ENCODE measurements at regions not wholly inside any gene's neighbourhood (a gene's known extent, or its start where the extent isn't known, plus 50 kb on each side); places are given as distances from the start of the nearest gene placed in this dataset.

DNA sequence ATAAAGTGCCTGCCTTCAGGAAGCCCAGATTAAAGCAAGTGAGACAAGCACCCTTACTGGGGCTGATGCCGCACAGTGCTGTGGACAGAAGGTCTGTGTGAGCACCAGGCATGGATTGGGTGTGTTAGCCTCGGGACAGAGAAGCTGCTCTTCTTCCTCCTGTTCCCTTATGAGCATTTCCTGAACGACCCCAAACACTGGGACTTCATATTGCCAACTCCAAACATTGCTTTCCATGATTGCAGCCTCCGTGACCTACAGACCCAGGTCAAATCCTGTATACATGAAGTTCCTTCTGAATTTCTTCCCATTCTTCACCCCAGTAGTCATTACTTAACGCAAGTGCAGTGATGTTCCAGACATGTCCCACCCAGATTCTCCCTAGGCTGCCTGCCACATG is 129.8 kb upstream of the ALKAL2 start:
- ChIA-PET CTCF (no interaction called here), POLR2A (no interaction called here)
- no peak overlapping the region for H3K27ac ChIP-seq (ENCODE audit: low read depth in 1 of 2, low read length in 2 of 2)
- ATAC-seq (ENCODE audit: poor library complexity) (no peak), DNase-seq (no peak)
- intact Hi-C loops (cut with DNase I, micrococcal nuclease) = no loop called here
- H3K36me3 ChIP-seq (ENCODE audit: insufficient read depth, low read length) = no peaks in the 10 kb centered on the region
- peaks cover 0 to 15% of the 10 kb centered on the region in 2 experiments for H3K9me3 ChIP-seq (ENCODE audit: control insufficient read depth in 1 of 2, insufficient read depth in 1 of 2, low read length in 2 of 2)
- Mint-ChIP-seq H3K27ac (no peak overlapping the region), H3K27me3 (peaks cover 27% of the 10 kb centered on the region), H3K4me1 (ENCODE audit: low read depth) (peaks cover 5% of the 10 kb centered on the region), H3K4me3 (no peak overlapping the region), H3K9me3 (no peaks in the 10 kb centered on the region), H3K36me3 (ENCODE audit: low read depth) (no peaks in the 10 kb centered on the region)
- no peaks in the 10 kb centered on the region for H3K4me1 ChIP-seq (ENCODE audit: insufficient read depth, low read length)
- TF ChIP-seq, protein P1, sequence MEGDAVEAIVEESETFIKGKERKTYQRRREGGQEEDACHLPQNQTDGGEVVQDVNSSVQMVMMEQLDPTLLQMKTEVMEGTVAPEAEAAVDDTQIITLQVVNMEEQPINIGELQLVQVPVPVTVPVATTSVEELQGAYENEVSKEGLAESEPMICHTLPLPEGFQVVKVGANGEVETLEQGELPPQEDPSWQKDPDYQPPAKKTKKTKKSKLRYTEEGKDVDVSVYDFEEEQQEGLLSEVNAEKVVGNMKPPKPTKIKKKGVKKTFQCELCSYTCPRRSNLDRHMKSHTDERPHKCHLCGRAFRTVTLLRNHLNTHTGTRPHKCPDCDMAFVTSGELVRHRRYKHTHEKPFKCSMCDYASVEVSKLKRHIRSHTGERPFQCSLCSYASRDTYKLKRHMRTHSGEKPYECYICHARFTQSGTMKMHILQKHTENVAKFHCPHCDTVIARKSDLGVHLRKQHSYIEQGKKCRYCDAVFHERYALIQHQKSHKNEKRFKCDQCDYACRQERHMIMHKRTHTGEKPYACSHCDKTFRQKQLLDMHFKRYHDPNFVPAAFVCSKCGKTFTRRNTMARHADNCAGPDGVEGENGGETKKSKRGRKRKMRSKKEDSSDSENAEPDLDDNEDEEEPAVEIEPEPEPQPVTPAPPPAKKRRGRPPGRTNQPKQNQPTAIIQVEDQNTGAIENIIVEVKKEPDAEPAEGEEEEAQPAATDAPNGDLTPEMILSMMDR (IDR thresholded peaks at IDR 0.05) = no peak
- no peak overlapping the region for H3K4me3 ChIP-seq (ENCODE audit: low read length)
- no peaks in the 10 kb centered on the region for H3K27me3 ChIP-seq (ENCODE audit: control insufficient read depth in 1 of 2, insufficient read depth in 2 of 2, low read length in 2 of 2)

DNA sequence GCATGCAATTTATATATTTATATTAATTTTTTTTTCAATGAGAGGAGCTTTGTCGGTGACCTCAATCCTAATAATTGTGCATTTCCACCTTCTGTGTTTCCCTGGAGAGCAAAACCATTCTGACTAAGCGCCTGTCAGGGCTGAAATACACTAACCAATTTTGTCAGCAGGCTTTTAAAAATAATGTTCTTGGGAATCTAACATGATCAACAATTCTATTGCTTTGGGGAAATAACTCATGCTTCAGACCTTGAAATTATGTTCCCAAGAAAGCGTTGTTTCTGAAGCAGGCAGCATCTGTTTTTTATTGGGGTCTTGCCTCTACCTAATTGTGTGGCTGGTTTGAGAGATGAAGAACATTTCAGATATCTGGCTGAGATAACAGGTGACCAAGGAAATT is 129.1 kb upstream of the ALKAL2 start:
- no peaks in the 10 kb centered on the region for H3K9me3 Mint-ChIP-seq
- CTCF ChIA-PET = no interaction called here

DNA sequence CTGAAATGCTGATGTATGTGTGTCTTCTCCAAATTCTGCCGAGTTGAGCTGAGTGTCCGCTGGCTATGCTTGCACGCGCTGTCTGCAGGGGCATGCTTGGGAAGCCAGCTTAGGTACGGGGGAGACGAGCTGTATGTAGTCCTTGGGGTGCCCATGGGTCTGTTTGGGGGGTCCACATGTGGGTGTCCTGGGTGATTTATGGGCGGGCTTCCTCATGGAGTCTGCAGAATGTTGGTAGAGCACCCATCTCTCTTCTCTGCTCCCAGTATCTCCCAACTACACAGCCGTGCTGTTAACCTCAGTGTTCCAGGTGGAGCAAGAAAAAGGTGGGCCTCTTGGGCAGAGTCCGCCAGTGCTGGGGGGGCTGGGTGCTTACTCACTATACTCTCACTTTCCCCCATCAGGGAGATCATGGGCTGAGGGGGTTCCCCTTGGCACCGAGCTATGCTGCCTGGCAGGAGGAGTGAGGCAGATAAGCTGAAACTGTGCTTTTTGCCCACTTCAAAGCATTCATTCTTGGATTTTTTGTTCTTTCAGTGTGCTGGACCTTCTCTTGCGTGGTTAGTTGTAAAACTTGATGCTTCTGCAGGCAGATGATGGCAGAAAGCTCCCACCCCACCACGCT is 128.2 kb upstream of the ALKAL2 start:
- H3K27ac ChIP-seq (ENCODE audit: low read depth in 1 of 2, low read length in 2 of 2) = no peak overlapping the region
- H3K4me3 ChIP-seq (ENCODE audit: low read length) = no peak overlapping the region
- no peak for ATAC-seq (ENCODE audit: poor library complexity)
- DNase-seq = no peak
- Mint-ChIP-seq H3K9me3 (no peaks in the 10 kb centered on the region), H3K4me1 (ENCODE audit: low read depth) (no peaks in the 10 kb centered on the region), H3K27ac (no peak overlapping the region), H3K36me3 (ENCODE audit: low read depth) (no peaks in the 10 kb centered on the region), H3K27me3 (peaks cover 27% of the 10 kb centered on the region), H3K4me3 (no peak overlapping the region)
- POLR2A ChIA-PET = no interaction called here
- TF ChIP-seq, protein P1 (IDR thresholded peaks at IDR 0.05) = no peak
- no peaks in the 10 kb centered on the region for H3K27me3 ChIP-seq (ENCODE audit: control insufficient read depth in 1 of 2, insufficient read depth in 2 of 2, low read length in 2 of 2)
- H3K9me3 ChIP-seq (ENCODE audit: control insufficient read depth in 1 of 2, insufficient read depth in 1 of 2, low read length in 2 of 2) = peaks cover 0 to 11% of the 10 kb centered on the region in 2 experiments
- H3K4me1 ChIP-seq (ENCODE audit: insufficient read depth, low read length) = no peaks in the 10 kb centered on the region
- CTCF ChIA-PET = interaction anchor here (1.6 kb wide), 1 partner anchor 9 kb away, joined by 4 read pairs; no protein-coding TSS in a partner anchor
- intact Hi-C loops (cut with DNase I, micrococcal nuclease) = no loop called here
- no peaks in the 10 kb centered on the region for H3K36me3 ChIP-seq (ENCODE audit: insufficient read depth, low read length)

More for the DNA sequence above, 129.1 kb upstream of the ALKAL2 start:
- Histone ChIP-seq H3K27ac (ENCODE audit: low read depth in 1 of 2, low read length in 2 of 2) (no peak overlapping the region), H3K4me1 (ENCODE audit: insufficient read depth, low read length) (no peaks in the 10 kb centered on the region), H3K4me3 (ENCODE audit: low read length) (no peak overlapping the region), H3K9me3 (ENCODE audit: control insufficient read depth in 1 of 2, insufficient read depth in 1 of 2, low read length in 2 of 2) (peaks cover 0 to 15% of the 10 kb centered on the region in 2 experiments), H3K36me3 (ENCODE audit: insufficient read depth, low read length) (no peaks in the 10 kb centered on the region), H3K27me3 (ENCODE audit: control insufficient read depth in 1 of 2, insufficient read depth in 2 of 2, low read length in 2 of 2) (no peaks in the 10 kb centered on the region)
- POLR2A ChIA-PET = no interaction called here
- DNase-seq (no peak), ATAC-seq (ENCODE audit: poor library complexity) (no peak)
- TF ChIP-seq, protein P1 (IDR thresholded peaks at IDR 0.05) = no peak
- H3K36me3 Mint-ChIP-seq (ENCODE audit: low read depth) = no peaks in the 10 kb centered on the region
- no peak overlapping the region for H3K27ac Mint-ChIP-seq
- H3K27me3 Mint-ChIP-seq = peaks cover 27% of the 10 kb centered on the region
- H3K4me1 Mint-ChIP-seq (ENCODE audit: low read depth) = peaks cover 5% of the 10 kb centered on the region
- no peak overlapping the region for H3K4me3 Mint-ChIP-seq
- intact Hi-C loops (cut with DNase I, micrococcal nuclease) = no loop called here

Data from CD4-positive, alpha-beta T cell (primary cell).